ENCODE measurements at regions not wholly inside any gene's neighbourhood (a gene's known extent, or its start where the extent isn't known, plus 50 kb on each side); places are given as distances from the start of the nearest gene placed in this dataset.

DNA sequence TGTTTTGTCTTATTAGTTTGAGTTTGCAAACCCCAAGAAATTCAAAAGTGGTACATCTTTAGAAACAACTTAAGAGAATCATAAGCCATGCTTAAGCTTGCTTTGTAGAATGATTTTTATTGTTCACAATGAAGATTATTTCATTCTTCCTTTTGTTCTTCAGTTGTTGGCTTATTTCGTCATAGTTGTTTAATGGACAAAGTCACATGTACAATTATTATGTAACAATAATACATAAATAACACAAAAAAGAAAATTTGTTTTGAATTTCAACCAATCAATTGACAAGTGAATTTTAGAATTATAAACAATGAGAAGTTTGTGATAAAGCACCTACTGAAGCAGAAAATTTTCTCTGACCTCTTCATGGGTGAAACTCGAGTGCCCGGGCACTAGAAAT, 111.8 kb upstream of the IGF1 start:
- FAIRE-seq = peak; percentile 5

DNA sequence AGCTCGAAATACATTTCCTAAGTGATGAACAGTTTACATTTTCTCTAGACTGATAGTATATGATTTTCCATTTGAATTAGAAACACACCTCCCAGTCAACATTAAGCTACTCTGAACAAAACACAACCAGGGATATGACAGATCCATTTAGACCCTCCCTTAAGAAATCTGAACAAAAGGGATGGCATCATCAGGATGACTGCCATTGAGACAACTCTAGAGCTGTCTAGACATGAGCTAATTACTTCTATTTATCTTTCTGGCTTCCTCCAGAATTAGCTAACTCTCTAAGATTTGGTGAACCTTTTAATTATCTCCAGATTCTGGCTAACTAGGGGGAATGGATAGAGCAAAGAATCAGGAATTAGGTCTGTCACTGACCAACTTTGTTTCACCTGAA, 92.9 kb upstream of the IGF1 start:
- no peak for FAIRE-seq

DNA sequence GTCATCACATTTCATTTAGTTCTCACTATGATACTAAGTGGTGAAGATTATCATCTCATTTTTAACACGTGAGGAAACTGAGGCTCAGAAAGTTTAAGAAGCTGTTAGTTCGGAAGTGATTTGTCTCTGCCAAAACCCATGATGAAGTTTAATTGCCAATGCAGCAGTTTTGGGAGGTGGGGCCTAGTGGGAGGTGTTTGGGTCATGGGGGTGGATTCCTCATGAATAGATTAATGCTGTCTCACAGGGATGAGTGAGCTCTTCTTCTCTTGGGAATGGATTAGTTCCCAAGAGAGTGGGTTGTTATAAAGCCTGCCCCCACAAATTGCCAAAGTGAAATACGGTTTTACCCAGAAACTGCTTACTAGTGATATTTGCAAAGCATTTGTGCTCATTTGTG, 91.5 kb upstream of the IGF1 start:
- no peak for FAIRE-seq

DNA sequence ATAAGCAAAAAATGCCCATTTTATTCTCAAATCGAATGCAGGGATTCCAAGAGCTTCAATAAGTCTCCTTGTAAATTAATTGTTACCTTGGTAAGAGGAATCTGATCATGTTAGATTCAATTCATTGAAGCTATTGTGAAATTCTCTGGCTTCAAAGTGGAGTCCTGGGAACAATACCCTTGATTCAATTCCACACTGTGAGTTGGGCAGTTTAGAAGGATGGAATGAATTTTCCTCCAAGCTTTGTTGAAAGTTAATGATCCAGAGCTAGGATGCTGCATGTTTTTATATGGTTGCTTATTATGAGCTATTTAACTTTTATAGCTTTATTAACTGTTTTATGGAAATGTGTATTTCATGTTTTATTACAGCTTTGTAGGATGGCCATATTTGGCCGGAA, 89.9 kb upstream of the IGF1 start:
- FAIRE-seq = no peak

DNA sequence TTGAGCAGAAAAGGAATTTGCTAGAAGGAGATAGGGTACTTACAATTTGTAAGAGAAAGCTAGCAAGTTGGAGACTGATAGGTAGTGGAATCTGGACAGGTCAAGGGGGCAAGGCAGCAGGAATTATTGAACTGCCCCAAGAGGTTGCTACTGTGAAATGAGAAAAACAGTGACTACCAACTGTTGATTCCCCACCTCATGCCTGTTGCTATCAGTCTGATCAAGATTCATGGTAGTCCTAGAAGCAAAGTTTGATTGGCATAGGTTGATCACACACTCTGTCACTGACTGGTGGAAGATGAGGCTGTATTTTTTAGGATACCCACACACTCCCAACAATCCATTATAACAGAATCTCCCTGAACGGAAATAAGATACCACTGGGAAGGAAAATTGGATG, 89.4 kb upstream of the IGF1 start:
- no peak for FAIRE-seq

DNA sequence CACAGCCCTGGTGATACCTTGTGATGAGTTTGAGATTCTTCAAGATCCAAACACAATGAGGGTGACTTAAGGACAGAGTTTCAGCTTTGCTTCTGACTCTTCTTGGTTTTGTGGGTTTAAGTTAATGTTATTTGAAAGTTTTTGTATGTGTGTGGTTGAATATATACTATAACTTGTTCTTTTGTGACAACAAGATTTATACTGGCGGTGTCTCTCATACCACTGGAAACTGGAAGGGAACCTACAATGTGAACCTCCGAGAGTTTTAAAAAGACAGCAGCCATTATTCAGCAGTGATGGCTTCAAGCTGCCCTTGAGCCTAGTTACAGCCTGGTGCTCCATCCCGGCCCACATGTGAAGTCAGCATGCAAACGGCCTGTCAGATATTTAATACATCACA, 87.9 kb upstream of the IGF1 start:
- FAIRE-seq = no peak

DNA sequence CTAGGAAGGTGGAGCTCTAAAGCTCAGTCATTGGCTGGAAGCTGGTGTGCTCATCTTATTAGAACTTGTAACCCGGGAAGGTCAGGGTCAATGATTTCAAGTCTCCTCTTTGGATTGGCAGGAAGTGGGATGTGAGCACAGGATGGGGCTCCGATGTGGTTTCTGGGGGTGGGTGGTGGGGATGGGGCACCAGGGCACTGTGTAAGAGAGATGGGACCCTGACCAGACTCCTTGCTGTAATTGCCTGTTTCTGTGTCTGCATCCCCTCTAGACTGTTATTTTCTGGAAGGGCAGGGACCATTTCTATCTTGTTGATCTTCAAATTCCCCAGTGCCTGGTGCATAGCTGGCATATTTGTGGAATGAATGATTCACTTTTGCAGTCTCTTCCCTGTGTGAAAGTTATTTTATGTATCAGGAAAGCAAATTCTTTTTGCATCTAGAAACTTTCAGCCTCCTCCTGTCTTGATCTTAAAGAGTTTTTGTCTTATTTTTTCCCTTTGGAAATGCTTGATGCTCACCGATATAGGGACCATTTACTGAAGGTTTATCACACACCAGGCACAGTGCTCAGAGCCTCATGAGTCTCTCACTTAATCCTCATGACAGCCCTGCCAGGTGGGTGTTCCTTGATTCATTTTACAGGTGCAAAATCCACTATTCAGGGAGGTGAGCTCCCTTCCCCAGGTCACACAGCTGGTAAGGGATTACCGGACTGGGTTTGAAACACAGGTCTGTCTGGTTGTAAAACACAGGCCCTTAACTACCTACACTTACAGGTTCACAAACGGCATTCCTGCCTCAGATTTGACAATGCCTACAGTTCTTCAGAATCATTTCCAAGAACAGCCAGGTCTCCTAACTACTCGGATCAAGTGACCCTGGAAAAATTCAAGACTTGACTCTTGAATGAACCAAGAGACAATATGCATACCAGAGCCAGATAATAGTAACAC, 86.9 kb upstream of the IGF1 start:
- FAIRE-seq = no peak

DNA sequence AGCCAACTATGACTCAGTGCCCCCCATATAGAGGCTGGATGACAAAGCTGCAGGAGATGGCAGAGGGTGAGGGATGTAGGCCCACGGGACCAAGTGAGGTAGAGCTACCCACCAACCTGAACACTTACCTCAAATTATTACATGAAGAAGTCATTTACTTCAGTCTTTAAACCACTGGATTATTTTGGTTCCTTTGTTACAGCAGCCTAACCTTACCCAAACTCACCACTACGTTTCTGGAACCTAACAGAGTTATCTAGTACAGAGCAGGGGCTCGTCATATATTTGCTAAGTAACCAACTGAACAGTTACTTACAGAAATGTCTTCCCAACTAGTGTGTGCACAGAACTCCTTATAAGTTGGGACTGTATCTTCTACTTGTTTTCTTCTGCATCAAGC, 85.2 kb upstream of the IGF1 start:
- FAIRE-seq = no peak

DNA sequence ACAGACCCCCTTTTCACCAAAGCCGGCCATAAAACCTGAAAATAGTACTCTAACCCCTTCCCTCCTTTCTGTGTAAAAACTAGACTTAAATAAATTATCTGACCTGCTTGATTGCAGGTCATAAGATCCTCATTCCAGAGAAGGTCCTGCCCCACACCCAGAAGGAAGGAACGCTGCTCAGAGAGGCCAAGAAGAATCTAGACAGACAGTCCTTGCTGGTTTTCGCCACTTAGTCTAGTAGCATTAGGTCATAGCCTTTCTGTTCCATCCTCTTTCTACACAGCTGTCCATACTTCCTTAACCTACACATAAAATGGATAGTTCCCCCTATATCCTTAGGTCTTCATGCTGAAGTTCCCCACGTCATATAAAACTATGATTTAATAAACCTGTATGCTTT, 83.7 kb upstream of the IGF1 start:
- FAIRE-seq = no peak

DNA sequence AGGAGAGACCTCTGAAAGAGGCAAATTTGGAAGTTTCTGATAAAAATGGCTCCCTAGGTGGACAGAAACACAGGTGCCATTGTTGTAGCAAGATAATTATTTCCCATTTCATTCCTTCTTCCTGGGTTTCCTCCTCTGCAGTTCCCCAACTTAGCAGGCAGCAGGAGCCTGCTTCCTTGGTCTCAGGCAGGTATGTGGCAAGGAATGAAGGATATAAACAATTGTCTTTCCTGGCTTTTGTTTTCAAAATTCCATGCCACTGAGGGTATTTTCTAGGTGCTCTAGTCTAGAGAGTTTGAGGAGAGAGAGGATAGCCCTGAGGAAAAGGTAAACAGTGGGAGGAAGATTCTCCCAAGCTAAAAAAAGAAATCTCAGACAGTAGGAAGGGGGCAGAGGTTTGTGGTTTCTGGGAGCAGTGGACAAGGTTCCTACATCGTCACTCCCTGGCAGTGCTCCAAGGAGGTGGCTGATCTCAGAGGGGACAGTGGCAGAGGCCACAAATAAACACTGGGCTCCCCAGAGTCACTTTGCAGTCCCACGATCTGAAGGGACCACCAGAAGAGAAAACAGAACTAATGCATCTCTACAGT, 82.6 kb upstream of the IGF1 start:
- FAIRE-seq = no peak

DNA sequence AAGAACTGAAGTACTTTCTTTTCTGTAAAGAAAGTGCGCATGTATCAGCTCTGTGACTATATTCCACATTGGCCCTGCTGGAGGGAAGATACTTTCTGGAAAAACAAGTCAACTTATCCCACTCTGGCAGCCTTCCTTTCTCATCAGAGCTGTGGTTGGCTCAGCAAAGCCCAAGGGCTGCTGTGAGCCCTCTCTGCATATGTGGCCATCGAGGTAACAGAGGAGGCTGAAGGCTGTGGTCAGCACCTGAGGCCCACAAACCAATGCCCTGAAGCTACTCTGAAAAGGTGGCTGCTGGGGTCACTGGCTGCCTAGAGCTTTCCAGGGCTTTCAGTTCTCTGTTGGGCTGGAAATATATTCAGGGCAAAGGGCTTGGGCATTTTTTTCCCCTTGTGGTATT, 70.8 kb upstream of the IGF1 start:
- no peak for FAIRE-seq

DNA sequence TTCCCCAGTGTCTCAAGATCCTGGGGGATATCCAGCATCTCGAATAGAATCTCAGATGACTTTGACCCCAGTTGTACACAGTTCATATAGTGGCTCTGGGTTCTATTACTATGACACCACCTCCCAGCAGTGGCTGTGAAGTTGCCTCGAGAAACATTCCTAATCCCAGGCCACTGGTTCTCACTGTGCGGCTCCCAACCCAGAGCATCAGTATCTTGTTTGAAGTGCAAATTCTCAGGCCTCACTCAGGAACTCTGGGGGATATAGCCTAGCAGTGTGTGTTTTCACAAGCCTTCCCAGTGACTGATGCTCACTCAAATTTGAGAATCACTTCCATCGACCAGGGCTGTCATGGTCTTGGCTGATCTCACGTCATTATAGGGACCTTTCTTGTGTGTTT, 69.3 kb upstream of the IGF1 start:
- no peak for FAIRE-seq

DNA sequence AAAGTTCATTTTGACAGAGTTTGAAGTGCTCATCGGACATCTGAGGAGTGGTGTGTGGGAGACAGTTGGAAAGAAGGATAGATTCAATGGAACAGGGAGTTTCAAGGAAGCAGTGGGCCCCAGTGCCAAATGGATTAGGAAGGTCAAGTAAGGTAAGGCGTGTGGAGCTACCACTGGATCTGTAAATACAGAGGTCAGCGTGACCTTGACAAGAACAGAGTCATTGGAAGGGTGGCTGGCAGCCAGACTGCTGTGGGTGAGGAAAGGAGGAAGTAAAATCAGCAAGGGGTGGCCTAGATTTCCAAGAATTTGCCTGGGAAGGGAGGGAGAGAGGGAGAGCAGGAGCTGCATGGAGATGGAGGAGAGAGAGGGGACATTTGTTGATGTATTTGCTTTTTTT, 68.2 kb upstream of the IGF1 start:
- FAIRE-seq = no peak

DNA sequence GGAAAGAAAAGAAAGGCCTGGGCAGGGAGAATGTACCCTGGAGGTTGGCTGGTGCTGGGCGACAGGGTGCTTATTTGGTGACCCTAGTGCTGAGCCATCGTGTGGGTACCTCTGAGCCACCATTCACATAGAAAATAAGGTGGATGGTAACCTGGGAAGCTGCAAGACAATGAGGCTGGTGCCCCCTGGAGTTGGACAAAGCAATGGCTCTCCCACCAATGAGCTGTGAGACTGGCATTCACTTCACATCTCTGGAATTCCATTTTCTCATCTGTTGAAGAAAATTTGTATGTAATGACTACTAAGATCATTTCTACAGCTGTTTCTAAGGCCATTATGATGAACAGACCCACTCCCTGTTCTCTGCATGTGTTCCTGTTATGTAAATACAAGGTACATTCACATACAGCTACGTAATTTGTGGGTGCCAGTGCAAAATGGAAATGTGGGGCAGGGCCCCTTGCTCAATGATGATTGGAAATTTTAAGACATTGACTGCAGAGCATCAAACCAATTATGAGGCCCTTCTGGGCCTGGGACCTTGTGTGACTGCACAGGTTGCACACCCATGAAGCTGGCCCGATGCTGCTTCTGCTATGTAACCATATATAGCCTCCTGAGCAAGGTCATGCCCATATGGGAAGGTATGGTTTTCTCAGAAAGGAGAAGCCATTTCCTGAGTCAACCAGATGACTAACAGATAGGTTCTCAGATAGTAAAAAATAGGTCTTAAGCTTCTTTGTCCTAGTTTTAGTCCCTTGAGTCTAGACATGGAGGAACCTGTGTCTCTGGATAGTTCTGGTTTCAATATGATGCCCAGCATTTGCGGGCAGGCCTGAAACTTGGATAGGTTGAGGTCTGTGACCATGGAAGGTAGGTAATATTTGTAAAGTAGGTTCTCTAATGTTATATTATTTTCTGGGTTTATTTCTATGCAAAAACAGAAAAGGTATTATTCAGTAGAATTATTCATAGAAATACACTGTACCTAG, 63.4 kb upstream of the IGF1 start:
- FAIRE-seq = no peak

DNA sequence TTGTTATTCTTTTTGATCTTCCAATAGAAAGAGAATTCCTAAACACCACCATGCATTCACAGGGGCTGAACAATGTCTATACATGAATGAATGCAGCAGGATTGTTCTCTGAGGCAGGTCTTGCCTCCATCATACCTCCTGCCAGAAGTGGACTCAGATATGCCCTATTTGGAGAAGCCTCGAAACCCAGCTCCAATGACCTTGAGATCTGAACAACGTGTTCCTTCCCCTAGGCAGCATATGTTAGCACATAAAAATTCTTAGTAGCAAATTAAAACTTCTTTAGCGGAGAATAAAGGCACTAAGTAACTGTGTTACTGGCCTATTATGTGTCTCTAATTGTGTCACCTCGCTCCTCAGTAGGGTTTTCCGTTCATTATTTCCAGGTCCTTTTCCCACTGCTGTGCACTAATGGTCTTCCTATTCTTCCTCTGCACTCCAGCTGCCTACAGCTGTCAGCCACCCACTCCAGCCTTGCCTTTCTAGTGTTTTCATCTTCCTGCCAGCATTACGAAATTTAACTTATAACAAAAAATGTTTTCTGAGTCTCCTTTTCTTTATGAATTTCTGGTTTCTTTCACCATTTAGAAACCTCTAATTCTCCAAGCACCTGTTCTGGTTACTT, 62.6 kb upstream of the IGF1 start:
- no peak for FAIRE-seq

DNA sequence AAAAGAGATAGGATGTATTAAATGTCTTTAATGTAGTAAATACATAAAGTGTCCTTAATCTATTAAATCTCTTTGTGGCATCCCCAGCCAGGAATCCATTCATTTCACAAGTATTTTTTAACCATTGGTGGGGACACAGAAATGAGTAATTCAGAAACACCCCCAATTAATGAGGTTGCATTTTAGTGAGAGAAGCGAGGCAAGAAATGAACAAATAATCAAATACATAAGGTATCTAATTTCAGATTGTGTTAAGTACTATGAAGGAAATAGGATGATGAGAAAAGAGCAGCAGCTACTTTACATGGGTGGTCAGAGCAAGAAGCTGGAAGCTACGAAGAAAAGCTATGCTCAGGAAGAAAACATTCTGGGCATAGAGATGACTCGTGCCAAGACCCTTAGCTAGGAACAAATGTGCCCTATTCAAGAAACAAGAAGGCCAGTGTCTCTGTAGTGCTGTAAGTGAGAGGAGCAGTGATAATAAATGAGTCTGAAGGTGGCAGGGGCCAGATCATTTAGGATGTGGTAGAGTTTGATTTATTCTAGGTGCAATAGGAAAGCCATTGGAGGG, 60.5 kb upstream of the IGF1 start:
- FAIRE-seq = no peak

DNA sequence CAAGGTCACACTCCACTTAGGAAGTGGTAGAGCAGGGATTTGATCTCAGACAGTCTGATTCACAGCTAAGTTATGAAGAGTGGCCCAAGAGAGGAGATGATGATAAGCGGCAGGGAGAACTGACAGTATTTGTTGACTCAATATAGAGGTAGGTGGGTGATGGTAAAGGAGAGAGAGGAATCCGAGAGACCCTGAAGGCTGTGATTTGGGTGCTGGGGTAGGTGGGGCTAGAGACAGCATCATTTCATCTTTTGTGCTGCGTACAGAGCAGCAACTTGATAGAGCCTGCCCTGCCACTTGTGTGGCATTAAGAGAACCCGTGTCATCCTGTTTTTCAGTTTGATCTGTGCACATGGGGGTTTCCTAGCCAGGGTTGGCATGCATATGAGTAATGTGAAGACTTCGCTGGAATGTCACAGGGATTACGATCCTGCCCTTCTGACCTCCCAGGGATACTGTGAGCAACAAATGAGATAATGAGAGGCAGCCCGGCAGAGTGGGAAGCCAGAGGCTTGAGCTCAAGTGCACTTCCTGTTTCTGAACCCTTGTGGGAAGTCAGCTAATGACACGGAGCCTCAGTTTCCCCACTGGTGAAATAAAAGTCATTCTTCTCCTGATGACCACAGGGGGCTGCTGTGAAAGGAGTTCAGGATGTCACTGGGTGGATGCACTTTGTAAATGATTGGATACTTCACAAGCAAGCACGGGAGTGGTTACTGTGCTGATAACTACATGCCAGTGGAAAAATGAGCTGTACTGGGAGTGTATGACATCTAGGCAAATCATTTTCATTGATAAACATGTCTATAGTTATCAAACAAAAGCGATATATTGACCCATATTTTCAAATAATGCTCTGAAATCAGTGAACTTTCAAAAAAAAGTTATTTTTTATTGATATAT, 59.5 kb upstream of the IGF1 start:
- no peak for FAIRE-seq

DNA sequence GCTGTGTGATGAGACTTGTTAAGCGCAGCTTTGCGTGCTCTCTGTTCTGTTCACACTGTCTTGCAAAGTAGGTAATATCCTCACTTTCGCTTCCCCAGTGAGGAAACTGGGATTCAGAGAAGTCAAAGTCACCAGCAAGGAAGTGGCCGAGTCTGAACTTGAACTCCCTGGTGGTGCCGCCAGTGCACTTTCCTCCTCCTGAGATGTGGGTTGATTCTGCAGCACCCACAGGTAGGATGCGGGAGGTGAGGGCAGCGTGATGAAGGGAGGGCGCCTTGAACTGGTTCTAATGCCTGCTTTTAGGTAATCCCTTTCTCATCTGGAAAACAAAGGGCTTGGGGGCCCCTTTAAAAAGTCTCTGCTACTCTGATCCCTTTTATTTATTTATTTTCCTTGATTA, 54.9 kb upstream of the IGF1 start:
- no peak for FAIRE-seq

DNA sequence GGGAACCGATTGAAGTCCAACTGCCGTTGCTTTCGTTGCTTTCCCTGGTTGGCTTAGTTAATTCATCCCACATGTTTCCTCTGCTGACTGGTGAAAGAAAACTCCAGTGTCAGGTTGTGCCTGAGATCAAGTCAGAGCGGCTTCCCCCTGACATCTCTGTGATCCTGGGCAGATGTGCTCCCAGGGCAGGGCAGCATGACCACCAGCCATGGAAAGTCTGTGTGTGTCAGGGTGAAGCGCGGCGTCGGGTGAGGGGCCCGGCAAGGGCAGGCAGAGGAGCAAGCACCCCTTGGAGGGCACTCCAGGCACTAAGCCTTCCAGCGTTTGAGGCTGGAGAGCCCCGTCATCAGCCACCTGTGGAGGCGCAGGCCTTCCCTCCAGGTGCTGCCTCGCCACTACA, 54.5 kb upstream of the IGF1 start:
- FAIRE-seq = no peak

DNA sequence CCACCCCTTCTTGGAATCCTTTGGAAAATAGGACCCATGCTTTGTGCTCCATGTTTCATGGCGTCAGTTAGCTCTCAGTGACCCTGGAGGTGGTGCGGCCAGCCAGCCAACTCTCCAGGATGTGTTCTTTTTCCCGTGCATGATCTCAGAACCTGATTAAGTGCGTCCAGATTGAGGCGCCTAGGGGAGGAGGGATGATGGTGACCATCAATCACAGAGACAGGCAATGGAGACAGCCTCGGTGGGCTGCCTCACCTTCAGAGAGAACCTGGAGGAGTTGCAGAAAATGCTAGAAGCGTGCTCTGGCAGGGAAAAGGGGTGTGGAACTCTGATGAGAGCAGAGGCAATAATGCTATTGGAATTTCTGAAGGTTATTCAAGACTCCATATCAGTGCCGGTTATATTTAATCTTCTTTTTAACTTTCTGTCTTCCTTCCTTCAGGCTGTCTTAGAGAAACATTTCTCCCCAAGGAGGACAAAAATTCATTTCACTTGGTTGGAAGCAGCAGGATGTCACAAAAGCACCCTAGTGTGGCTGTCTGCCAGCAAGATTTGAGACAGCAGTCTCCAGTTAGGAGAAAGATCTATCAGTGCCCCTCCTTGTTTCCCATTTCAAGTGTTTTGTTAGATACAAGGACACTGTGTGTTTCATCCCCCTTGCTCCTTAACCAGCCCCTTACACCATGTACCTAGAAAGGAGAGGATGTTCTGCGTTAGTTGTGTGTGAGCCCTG, 53.3 kb upstream of the IGF1 start:
- FAIRE-seq = no peak

Data from colon (tissue), 2 donors.